Activated CD4-positive, alpha-beta T cell treated with anti-CD3 and anti-CD28 coated beads, Interleukin-2, amount 10 ng/mL, durations not matched to agents 7 days and 5 days (primary cell): ENCODE measurements at regions not wholly inside any gene's neighbourhood (a gene's known extent, or its start where the extent isn't known, plus 50 kb on each side); places are given as distances from the start of the nearest gene placed in this dataset.
"Not testable (repeated sequence)": the region's sequence is repeated elsewhere in the genome, so short reads cannot be mapped to it uniquely, and the experiment has no call there.

Experiments used
- CTCF ChIA-PET: fragments of 350-600 bp; sonication (Branson Sonifier 250); formaldehyde crosslinking; loops from one replicate; lab custom pipeline; 2021; ENCODE audit warnings: antibody characterized with exemption; lab: Charles Lee
- POLR2A ChIA-PET: fragments of 350-600 bp; sonication (Branson Sonifier 250); formaldehyde crosslinking; loops from one replicate; lab custom pipeline; 2021; ENCODE audit warnings: antibody characterized with exemption; lab: Charles Lee
- DNase-seq: peaks from one replicate; pipeline ENCODE4 v3.0.0-alpha.2; 2020
- H3K27ac Mint-ChIP-seq: one replicate; pipeline ENCODE4 v1.8.0; 2021; ENCODE audit warnings: mild to moderate bottlenecking, moderate library complexity, mixed read lengths
- H3K27me3 Mint-ChIP-seq: one replicate; pipeline ENCODE4 v1.8.0; 2021; ENCODE audit warnings: mixed read lengths
- H3K36me3 Mint-ChIP-seq: one replicate; pipeline ENCODE4 v1.8.0; 2021; ENCODE audit warnings: low read depth, mixed read lengths
- H3K4me1 Mint-ChIP-seq: one replicate; pipeline ENCODE4 v1.8.0; 2021; ENCODE audit warnings: mixed read lengths
- H3K4me3 Mint-ChIP-seq: one replicate; pipeline ENCODE4 v1.8.0; 2021; ENCODE audit warnings: mild to moderate bottlenecking, moderate library complexity, mixed read lengths
- H3K9me3 Mint-ChIP-seq: one replicate; pipeline ENCODE4 v1.8.0; 2021; ENCODE audit warnings: mixed read lengths

- H3K27ac Mint-ChIP-seq = no peak overlapping the region
- ChIA-PET CTCF (no interaction called here), POLR2A (no interaction called here)
- no peak for DNase-seq
- H3K4me1 Mint-ChIP-seq = no peaks in the 10 kb centered on the region
- H3K9me3 Mint-ChIP-seq = no peaks in the 10 kb centered on the region
- H3K36me3 Mint-ChIP-seq = no peaks in the 10 kb centered on the region
- H3K27me3 Mint-ChIP-seq = peaks cover 14% of the 10 kb centered on the region
- H3K4me3 Mint-ChIP-seq = no peak overlapping the region
Observed at GRCh38 chr10:44004913-44005787, 356.5 kb upstream of the ZNF32 start.

- peaks cover 7% of the 10 kb centered on the region for H3K4me1 Mint-ChIP-seq
- peaks cover 4% of the 10 kb centered on the region for H3K9me3 Mint-ChIP-seq
- no peak overlapping the region for H3K27ac Mint-ChIP-seq
- H3K4me3 Mint-ChIP-seq = no peak overlapping the region
- POLR2A ChIA-PET = no interaction called here
- H3K27me3 Mint-ChIP-seq = peaks cover 21% of the 10 kb centered on the region
- DNase-seq = no peak
- H3K36me3 Mint-ChIP-seq = no peaks in the 10 kb centered on the region
- CTCF ChIA-PET = no interaction called here
Observed at GRCh38 chr10:43998021-43998809, 349.5 kb upstream of the ZNF32 start.

GRCh38 chr10:43997330-43997729, 348.6 kb upstream of the ZNF32 start:
- no peak overlapping the region for H3K27ac Mint-ChIP-seq
- no peaks in the 10 kb centered on the region for H3K36me3 Mint-ChIP-seq
- peaks cover 8% of the 10 kb centered on the region for H3K9me3 Mint-ChIP-seq
- peaks cover 7% of the 10 kb centered on the region for H3K4me1 Mint-ChIP-seq
- ChIA-PET POLR2A (no interaction called here), CTCF (no interaction called here)
- H3K4me3 Mint-ChIP-seq = no peak overlapping the region
- peaks cover 19% of the 10 kb centered on the region for H3K27me3 Mint-ChIP-seq
- DNase-seq = no peak

GRCh38 chr10:43994539-43994938, 345.9 kb upstream of the ZNF32 start:
- POLR2A ChIA-PET = no interaction called here
- peaks cover 8% of the 10 kb centered on the region for H3K9me3 Mint-ChIP-seq
- no peaks in the 10 kb centered on the region for H3K36me3 Mint-ChIP-seq

GRCh38 chr10:43992816-43993215, 344.1 kb upstream of the ZNF32 start:
- DNase-seq, H3K36me3 Mint-ChIP-seq, POLR2A ChIA-PET, H3K27ac Mint-ChIP-seq, H3K4me3 Mint-ChIP-seq, H3K9me3 Mint-ChIP-seq, H3K4me1 Mint-ChIP-seq, CTCF ChIA-PET: not testable (repeated sequence)
- H3K27me3 Mint-ChIP-seq = peaks cover 13% of the 10 kb centered on the region

More at GRCh38 chr10:43994539-43994938, 345.9 kb upstream of the ZNF32 start:
- H3K4me1 Mint-ChIP-seq = peaks cover 7% of the 10 kb centered on the region
- H3K4me3 Mint-ChIP-seq = no peak overlapping the region
- H3K27ac Mint-ChIP-seq = no peak overlapping the region
- peaks cover 18% of the 10 kb centered on the region for H3K27me3 Mint-ChIP-seq
- DNase-seq = no peak
- CTCF ChIA-PET = no interaction called here

GRCh38 chr10:43986374-43986773, 337.7 kb upstream of the ZNF32 start:
- no peak for DNase-seq
- H3K36me3 Mint-ChIP-seq = no peaks in the 10 kb centered on the region
- H3K4me1 Mint-ChIP-seq = peaks cover 1% of the 10 kb centered on the region
- ChIA-PET POLR2A (no interaction called here), CTCF (no interaction called here)
- no peaks in the 10 kb centered on the region for H3K9me3 Mint-ChIP-seq
- no peak overlapping the region for H3K4me3 Mint-ChIP-seq
- H3K27ac Mint-ChIP-seq = no peak overlapping the region
- peaks cover 6% of the 10 kb centered on the region for H3K27me3 Mint-ChIP-seq

GRCh38 chr10:43985941-43986340, 337.3 kb upstream of the ZNF32 start:
- POLR2A ChIA-PET = no interaction called here
- CTCF ChIA-PET = no interaction called here
- Mint-ChIP-seq H3K4me1 (peaks cover 4% of the 10 kb centered on the region), H3K27me3 (peaks cover 6% of the 10 kb centered on the region), H3K27ac (no peak overlapping the region), H3K9me3 (no peaks in the 10 kb centered on the region), H3K4me3 (no peak overlapping the region), H3K36me3 (no peaks in the 10 kb centered on the region)
- DNase-seq = no peak

- no peak overlapping the region for H3K4me3 Mint-ChIP-seq
- DNase-seq = no peak
- peaks cover 2% of the 10 kb centered on the region for H3K27me3 Mint-ChIP-seq
- CTCF ChIA-PET = no interaction called here
- H3K9me3 Mint-ChIP-seq = no peaks in the 10 kb centered on the region
- H3K4me1 Mint-ChIP-seq = peaks cover 18% of the 10 kb centered on the region
- H3K36me3 Mint-ChIP-seq = no peaks in the 10 kb centered on the region
- POLR2A ChIA-PET = no interaction called here
- no peak overlapping the region for H3K27ac Mint-ChIP-seq
Observed at GRCh38 chr10:43983856-43984271, 335.2 kb upstream of the ZNF32 start.

- ChIA-PET POLR2A (no interaction called here), CTCF (no interaction called here)
- no peak overlapping the region for H3K4me3 Mint-ChIP-seq
- peaks cover 18% of the 10 kb centered on the region for H3K4me1 Mint-ChIP-seq
- no peaks in the 10 kb centered on the region for H3K36me3 Mint-ChIP-seq
- no peak for DNase-seq
- H3K9me3 Mint-ChIP-seq = no peaks in the 10 kb centered on the region
- no peak overlapping the region for H3K27ac Mint-ChIP-seq
- H3K27me3 Mint-ChIP-seq = peaks cover 2% of the 10 kb centered on the region
Observed at GRCh38 chr10:43983405-43983804, 334.7 kb upstream of the ZNF32 start.

GRCh38 chr10:43982250-43982649, 333.6 kb upstream of the ZNF32 start:
- Mint-ChIP-seq H3K4me1 (peaks cover 22% of the 10 kb centered on the region), H3K27me3 (no peaks in the 10 kb centered on the region), H3K4me3 (no peak overlapping the region), H3K9me3 (no peaks in the 10 kb centered on the region), H3K36me3 (no peaks in the 10 kb centered on the region), H3K27ac (no peak overlapping the region)
- no peak for DNase-seq
- POLR2A ChIA-PET = no interaction called here
- CTCF ChIA-PET = no interaction called here

- H3K27ac Mint-ChIP-seq = no peak overlapping the region
- CTCF ChIA-PET = no interaction called here
- peaks cover 2% of the 10 kb centered on the region for H3K9me3 Mint-ChIP-seq
- DNase-seq = no peak
- H3K27me3 Mint-ChIP-seq = no peaks in the 10 kb centered on the region
- peaks cover 22% of the 10 kb centered on the region for H3K4me1 Mint-ChIP-seq
- POLR2A ChIA-PET = no interaction called here
- H3K36me3 Mint-ChIP-seq = no peaks in the 10 kb centered on the region
- no peak overlapping the region for H3K4me3 Mint-ChIP-seq
Observed at GRCh38 chr10:43981696-43982095, 333.0 kb upstream of the ZNF32 start.

- POLR2A ChIA-PET = no interaction called here
- Mint-ChIP-seq H3K4me3 (no peak overlapping the region), H3K9me3 (peaks cover 4% of the 10 kb centered on the region), H3K36me3 (no peaks in the 10 kb centered on the region), H3K4me1 (peaks cover 22% of the 10 kb centered on the region), H3K27me3 (no peaks in the 10 kb centered on the region), H3K27ac (no peak overlapping the region)
- CTCF ChIA-PET = no interaction called here
- DNase-seq = no peak
Observed at GRCh38 chr10:43981232-43981631, 332.6 kb upstream of the ZNF32 start.

GRCh38 chr10:43980715-43981114, 332.0 kb upstream of the ZNF32 start:
- DNase-seq = no peak
- Mint-ChIP-seq H3K27ac (peak overlapping the region; percentile 68), H3K27me3 (no peaks in the 10 kb centered on the region), H3K4me3 (no peak overlapping the region), H3K36me3 (no peaks in the 10 kb centered on the region), H3K9me3 (peaks cover 5% of the 10 kb centered on the region), H3K4me1 (peaks cover 22% of the 10 kb centered on the region)
- POLR2A ChIA-PET = no interaction called here
- CTCF ChIA-PET = no interaction called here
